C4-2B (cell line): ENCODE measurements at regions not wholly inside any gene's neighbourhood (a gene's known extent, or its start where the extent isn't known, plus 50 kb on each side); places are given as distances from the start of the nearest gene placed in this dataset.

Experiments
- ZFX ChIP-seq: fragments of 450-650 bp; IDR thresholded peaks from 2 replicates; pipeline ENCODE4 v1.6.1; 2017
- TF ChIP-seq, protein P1 (sequence below): fragments of 450-650 bp; conservative IDR thresholded peaks from 2 replicates; pipeline ENCODE4 v1.5.1; 2017; ENCODE audit warnings: mild to moderate bottlenecking

DNA sequence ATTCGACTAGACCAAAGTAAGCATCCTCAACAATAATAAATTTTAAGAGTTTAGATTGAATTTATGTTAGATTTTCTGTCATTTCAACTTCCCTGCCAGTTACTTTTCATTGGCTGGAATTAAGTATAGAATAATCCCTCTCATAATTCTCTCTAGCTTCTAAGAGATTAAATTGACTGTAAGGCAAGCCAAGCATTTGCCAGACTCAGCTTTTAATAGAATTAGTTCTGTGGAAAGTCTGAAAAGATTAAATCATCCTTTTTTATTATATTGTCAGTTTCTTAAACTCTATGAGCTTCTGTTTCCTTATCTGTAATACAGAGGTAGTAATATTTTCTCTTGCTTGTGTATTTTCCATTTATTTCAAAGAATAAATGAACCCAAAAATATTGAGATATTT is 77.9 kb upstream of the ZNF804A start:
- TF ChIP-seq, protein P1, sequence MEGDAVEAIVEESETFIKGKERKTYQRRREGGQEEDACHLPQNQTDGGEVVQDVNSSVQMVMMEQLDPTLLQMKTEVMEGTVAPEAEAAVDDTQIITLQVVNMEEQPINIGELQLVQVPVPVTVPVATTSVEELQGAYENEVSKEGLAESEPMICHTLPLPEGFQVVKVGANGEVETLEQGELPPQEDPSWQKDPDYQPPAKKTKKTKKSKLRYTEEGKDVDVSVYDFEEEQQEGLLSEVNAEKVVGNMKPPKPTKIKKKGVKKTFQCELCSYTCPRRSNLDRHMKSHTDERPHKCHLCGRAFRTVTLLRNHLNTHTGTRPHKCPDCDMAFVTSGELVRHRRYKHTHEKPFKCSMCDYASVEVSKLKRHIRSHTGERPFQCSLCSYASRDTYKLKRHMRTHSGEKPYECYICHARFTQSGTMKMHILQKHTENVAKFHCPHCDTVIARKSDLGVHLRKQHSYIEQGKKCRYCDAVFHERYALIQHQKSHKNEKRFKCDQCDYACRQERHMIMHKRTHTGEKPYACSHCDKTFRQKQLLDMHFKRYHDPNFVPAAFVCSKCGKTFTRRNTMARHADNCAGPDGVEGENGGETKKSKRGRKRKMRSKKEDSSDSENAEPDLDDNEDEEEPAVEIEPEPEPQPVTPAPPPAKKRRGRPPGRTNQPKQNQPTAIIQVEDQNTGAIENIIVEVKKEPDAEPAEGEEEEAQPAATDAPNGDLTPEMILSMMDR: no peak
- no peak for TF ChIP-seq ZFX
